H1 (cell line): ENCODE measurements at regions not wholly inside any gene's neighbourhood (a gene's known extent, or its start where the extent isn't known, plus 50 kb on each side); places are given as distances from the start of the nearest gene placed in this dataset.

Experiments used
- KDM1A ChIP-seq: fragments of 200-600, 300-600 bp; sonication (generic); IDR thresholded peaks from 2 replicates; pipeline ENCODE4 v1.7.1; 2016; ENCODE audit warnings: mild to moderate bottlenecking, low read length, borderline replicate concordance
- NRF1 ChIP-seq: IDR thresholded peaks from 2 replicates; pipeline ENCODE4 v1.6.1; 2011; ENCODE audit warnings: mild to moderate bottlenecking, low read depth, low read length, improper control_type of control experiment
- TF ChIP-seq, protein P1 (sequence below): IDR thresholded peaks from 2 replicates; pipeline ENCODE4 v1.6.1; 2011; ENCODE audit warnings: low read depth, mild to moderate bottlenecking, low read length; ENCODE audit not compliant: insufficient read depth

DNA sequence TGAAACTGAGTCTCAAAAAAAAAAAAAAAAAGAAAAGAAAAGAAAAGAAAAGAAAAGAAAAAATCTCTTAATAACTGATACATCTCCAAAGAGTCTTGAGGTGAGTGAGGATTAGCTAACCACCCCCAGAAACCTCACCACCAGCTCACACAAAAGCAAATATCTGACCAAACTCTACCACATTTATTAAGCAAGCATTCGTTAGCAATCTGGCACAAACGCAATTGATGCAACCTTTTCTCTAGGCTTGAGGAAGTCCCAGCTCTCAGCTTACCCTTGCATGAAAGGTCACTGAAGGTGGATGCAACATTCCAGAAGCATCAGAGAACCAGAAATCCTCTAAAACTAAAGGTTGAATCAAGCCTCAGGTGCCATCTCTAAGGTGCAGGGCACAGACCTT lies 231.9 kb upstream of the BCOR start (continued):
- TF ChIP-seq, protein P1, sequence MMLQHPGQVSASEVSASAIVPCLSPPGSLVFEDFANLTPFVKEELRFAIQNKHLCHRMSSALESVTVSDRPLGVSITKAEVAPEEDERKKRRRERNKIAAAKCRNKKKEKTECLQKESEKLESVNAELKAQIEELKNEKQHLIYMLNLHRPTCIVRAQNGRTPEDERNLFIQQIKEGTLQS: no peak
- no peak for TF ChIP-seq NRF1
- no peak for TF ChIP-seq KDM1A
- TF ChIP-seq, all 59 proteins: peak for 0
